GOT3 (cell line): ENCODE measurements at regions not wholly inside any gene's neighbourhood (a gene's known extent, or its start where the extent isn't known, plus 50 kb on each side); places are given as distances from the start of the nearest gene placed in this dataset.

Experiments used
- DNase-seq: peaks from one replicate; lab custom pipeline; 2025; ENCODE audit warnings: mixed read lengths; lab: John Stamatoyannopoulos, UW

GRCh38 chr10:9762966-9763656 lies 1254.6 kb upstream of the CELF2 start:
- no peak for DNase-seq

- DNase-seq: no peak
Observed at GRCh38 chr10:9766762-9767161, 1250.9 kb upstream of the CELF2 start.

GRCh38 chr10:9781666-9782065 lies 1236.0 kb upstream of the CELF2 start:
- no peak for DNase-seq

- no peak for DNase-seq
Observed at GRCh38 chr10:9786101-9786500, 1231.6 kb upstream of the CELF2 start.

- DNase-seq: no peak
Observed at GRCh38 chr10:9786576-9786975, 1231.1 kb upstream of the CELF2 start.

GRCh38 chr10:9789996-9790395 lies 1227.7 kb upstream of the CELF2 start:
- DNase-seq: no peak

- no peak for DNase-seq
Observed at GRCh38 chr10:9792181-9792580, 1225.5 kb upstream of the CELF2 start.

GRCh38 chr10:9796564-9796963 lies 1221.1 kb upstream of the CELF2 start:
- no peak for DNase-seq

- DNase-seq: no peak
Observed at GRCh38 chr10:9800011-9800410, 1217.7 kb upstream of the CELF2 start.

GRCh38 chr10:9800571-9800970 lies 1217.1 kb upstream of the CELF2 start:
- DNase-seq: no peak

GRCh38 chr10:9807846-9808245 lies 1209.8 kb upstream of the CELF2 start:
- no peak for DNase-seq

GRCh38 chr10:9811601-9812000 lies 1206.1 kb upstream of the CELF2 start:
- DNase-seq: no peak

GRCh38 chr10:9814285-9814864 lies 1203.3 kb upstream of the CELF2 start:
- no peak for DNase-seq

- no peak for DNase-seq
Observed at GRCh38 chr10:9819756-9820494, 1197.7 kb upstream of the CELF2 start.

- no peak for DNase-seq
Observed at GRCh38 chr10:9823268-9823930, 1194.3 kb upstream of the CELF2 start.

- DNase-seq: no peak
Observed at GRCh38 chr10:9824631-9825071, 1193.0 kb upstream of the CELF2 start.

- DNase-seq: no peak
Observed at GRCh38 chr10:9825491-9826018, 1192.1 kb upstream of the CELF2 start.

GRCh38 chr10:9828110-9828509 lies 1189.6 kb upstream of the CELF2 start:
- no peak for DNase-seq

GRCh38 chr10:9833942-9834341 lies 1183.7 kb upstream of the CELF2 start:
- DNase-seq: no peak

GRCh38 chr10:9834434-9834833 lies 1183.2 kb upstream of the CELF2 start:
- DNase-seq: no peak

GRCh38 chr10:9845075-9845474 lies 1172.6 kb upstream of the CELF2 start:
- DNase-seq: no peak

GRCh38 chr10:9848278-9848677 lies 1169.4 kb upstream of the CELF2 start:
- DNase-seq: no peak
